AG04450 (cell line): ENCODE measurements at regions not wholly inside any gene's neighbourhood (a gene's known extent, or its start where the extent isn't known, plus 50 kb on each side); places are given as distances from the start of the nearest gene placed in this dataset.

Experiments
- CTCF ChIA-PET: fragments of 300-600, 350-600 bp; formaldehyde crosslinking; extraction: SDS; loops from one replicate; lab custom pipeline; 2022; ENCODE audit warnings: antibody characterized with exemption, inconsistent platforms; lab: Charles Lee
- POLR2A ChIA-PET: fragments of 350-600 bp; formaldehyde crosslinking; extraction: SDS; loops from one replicate; lab custom pipeline; 2021; ENCODE audit warnings: antibody characterized with exemption, inconsistent platforms; lab: Yijun Ruan, JAX
- DNase-seq: peaks from one replicate; pipeline ENCODE4 v3.0.0-alpha.2; 2011; ENCODE audit warnings: low read depth, low spot score
- H3K27ac ChIP-seq: one replicate; pipeline ENCODE4 v1.5.1; 2012; ENCODE audit warnings: low read depth, low read length, control low read depth
- H3K27me3 ChIP-seq: one replicate; pipeline ENCODE4 v1.6.0; 2012; ENCODE audit warnings: low read length; ENCODE audit not compliant: control insufficient read depth, insufficient read depth
- H3K4me3 ChIP-seq: 2 replicates; pipeline ENCODE4 v1.5.1; 2011; ENCODE audit warnings: mild to moderate bottlenecking, low read depth, low read length, control low read depth
- H3K9me3 ChIP-seq: 2 replicates; pipeline ENCODE4 v1.5.1; 2012; ENCODE audit warnings: low read length; ENCODE audit not compliant: control insufficient read depth, insufficient read depth
- TF ChIP-seq, protein P1 (sequence below): IDR thresholded peaks from 2 replicates; pipeline ENCODE4 v1.5.1; 2011; ENCODE audit warnings: low read depth, low read length, control low read depth, inconsistent platforms

DNA sequence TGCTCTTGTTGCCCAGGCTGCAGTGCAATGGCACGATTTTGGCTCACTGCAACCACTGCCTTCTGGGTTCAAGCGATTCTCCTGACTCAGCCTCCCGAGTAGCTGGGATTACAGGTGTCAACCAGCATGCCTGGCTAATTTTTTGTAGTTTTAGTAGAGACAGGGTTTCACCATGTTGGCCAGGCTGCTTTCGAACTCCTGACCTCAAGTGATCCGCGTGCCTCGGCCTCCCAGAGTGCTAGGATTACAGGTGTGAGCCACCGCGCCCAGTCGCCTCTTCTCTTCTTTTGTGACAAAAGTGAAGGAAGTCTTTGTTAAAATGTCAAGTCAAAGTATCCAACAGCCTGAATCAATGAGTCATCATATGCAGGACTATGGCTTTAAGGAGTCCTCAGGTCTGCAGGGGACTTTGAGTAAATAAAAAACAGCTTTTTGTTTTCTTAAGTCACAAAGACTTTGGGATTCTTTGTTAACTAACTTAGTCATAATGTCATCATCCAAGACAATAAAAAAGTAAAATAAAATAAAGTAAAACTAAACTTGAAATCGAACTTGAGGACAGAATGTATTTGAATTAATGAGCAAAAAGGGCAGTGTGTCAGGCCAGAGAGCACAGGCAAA is 1153.2 kb downstream of the SUCLG1 start:
- no peak for DNase-seq
- TF ChIP-seq, protein P1, sequence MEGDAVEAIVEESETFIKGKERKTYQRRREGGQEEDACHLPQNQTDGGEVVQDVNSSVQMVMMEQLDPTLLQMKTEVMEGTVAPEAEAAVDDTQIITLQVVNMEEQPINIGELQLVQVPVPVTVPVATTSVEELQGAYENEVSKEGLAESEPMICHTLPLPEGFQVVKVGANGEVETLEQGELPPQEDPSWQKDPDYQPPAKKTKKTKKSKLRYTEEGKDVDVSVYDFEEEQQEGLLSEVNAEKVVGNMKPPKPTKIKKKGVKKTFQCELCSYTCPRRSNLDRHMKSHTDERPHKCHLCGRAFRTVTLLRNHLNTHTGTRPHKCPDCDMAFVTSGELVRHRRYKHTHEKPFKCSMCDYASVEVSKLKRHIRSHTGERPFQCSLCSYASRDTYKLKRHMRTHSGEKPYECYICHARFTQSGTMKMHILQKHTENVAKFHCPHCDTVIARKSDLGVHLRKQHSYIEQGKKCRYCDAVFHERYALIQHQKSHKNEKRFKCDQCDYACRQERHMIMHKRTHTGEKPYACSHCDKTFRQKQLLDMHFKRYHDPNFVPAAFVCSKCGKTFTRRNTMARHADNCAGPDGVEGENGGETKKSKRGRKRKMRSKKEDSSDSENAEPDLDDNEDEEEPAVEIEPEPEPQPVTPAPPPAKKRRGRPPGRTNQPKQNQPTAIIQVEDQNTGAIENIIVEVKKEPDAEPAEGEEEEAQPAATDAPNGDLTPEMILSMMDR, result no peak
- Histone ChIP-seq H3K4me3 (no peak overlapping the region), H3K9me3 (no peaks in the 10 kb centered on the region), H3K27ac (no peak overlapping the region), H3K27me3 (no peaks in the 10 kb centered on the region)
- ChIA-PET POLR2A (no interaction called here), CTCF (interaction anchor here (0.6 kb wide), 1 partner anchor 284 kb away, joined by 3 read pairs; no protein-coding TSS in a partner anchor)

DNA sequence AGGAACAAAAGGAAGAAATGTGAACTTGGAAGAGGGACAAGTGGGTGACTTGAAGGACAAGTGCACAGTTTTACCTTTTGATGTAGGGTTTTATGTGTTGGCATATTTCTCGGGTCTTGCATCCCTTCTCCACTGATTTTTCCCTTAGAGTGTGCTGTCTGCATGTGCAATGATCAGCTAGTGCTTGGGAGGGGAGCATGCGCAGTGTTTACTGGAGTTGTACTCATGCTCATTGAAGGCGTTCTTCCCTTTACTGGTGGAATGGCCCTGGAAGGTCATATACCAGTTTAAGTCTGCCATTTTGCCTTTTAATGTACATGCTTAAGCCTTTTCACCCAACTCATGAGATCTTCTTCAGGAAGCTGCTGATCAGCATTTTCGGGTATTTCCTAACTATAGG is 1168.0 kb downstream of the SUCLG1 start:
- no peak overlapping the region for H3K27ac ChIP-seq
- no peak overlapping the region for H3K4me3 ChIP-seq
- ChIA-PET POLR2A (no interaction called here), CTCF (no interaction called here)
- no peaks in the 10 kb centered on the region for H3K27me3 ChIP-seq
- H3K9me3 ChIP-seq, result no peaks in the 10 kb centered on the region
- no peak for DNase-seq
- TF ChIP-seq, protein P1, result no peak

DNA sequence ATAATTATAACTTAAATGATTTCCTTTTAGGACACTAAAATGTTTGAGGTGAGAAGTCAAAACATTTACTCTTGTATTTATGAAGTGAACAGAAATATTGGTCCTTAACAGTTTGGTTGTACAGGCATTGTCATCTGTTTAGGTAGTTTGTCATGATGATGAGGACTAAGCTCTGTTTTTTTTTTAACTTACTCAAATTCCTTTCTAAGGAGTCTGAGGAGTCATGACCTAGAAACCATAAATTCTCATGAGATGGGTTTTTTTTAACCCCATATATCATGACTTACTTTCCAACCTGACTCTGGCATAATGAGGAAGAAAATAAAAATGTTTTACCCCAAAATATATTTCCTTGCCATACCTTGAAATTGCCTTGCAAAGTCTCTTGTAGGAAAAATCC is 1176.2 kb downstream of the SUCLG1 start:
- Histone ChIP-seq H3K4me3 (no peak overlapping the region), H3K27ac (no peak overlapping the region), H3K27me3 (no peaks in the 10 kb centered on the region), H3K9me3 (no peaks in the 10 kb centered on the region)
- ChIA-PET POLR2A (no interaction called here), CTCF (no interaction called here)
- TF ChIP-seq, protein P1, result no peak
- DNase-seq, result no peak

DNA sequence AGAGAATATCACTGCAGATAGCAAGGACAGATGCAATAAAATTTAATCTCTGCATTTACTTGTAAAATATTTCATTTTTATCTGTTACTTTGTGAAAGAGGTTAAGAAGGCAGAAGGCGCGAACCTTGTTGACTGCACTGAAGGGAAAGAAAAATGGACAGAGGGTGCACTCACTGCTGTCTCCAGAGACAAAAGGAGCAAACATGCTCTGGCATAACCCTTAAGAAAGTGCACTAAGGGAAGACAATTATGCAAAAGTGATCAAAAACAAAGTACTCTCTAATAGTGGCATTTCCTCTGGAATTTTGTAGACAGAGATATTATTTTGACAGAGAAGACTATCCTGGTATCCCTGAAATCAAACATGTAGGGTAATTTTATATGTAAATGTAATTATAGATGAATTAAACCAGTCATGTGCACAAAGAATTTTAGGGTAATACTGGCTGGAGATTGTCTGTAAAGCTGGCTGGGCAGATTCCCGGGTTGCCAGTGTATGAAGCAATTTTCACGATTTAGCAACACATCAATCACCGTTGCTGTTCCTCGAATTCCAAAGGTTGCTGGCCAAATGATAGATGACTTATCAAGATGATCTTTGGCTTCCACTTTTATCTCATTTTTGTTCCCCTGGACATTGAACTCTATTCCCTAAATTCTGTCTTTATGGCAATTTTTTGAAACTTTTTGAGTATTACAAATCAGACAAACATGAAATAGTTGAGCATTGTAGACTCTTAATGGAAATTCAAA is 1176.9 kb downstream of the SUCLG1 start:
- POLR2A ChIA-PET, result no interaction called here
- Histone ChIP-seq H3K4me3 (no peak overlapping the region), H3K27me3 (no peaks in the 10 kb centered on the region), H3K9me3 (no peaks in the 10 kb centered on the region), H3K27ac (no peak overlapping the region)
- TF ChIP-seq, protein P1, result no peak
- CTCF ChIA-PET, result no interaction called here
- DNase-seq, result no peak

DNA sequence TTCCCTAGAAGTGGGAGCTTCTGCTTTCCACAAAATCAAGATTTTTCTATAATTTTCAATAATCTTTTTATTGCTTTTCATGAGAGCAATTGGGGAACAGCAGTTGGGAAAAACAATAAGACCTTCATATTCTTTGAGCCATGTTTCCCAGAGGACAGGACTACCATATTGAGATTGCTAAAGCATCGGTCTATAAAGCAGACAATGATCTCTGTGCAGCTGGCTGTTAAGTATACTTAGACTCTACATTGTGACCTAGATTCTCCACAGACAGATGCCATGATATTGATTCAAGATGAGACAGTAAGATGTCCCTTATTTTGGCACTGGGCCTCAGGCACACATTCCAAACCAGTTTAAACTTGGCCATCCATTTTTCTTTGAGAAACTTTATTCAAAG is 1178.7 kb downstream of the SUCLG1 start:
- H3K27me3 ChIP-seq, result no peaks in the 10 kb centered on the region
- no peak overlapping the region for H3K4me3 ChIP-seq
- H3K27ac ChIP-seq, result no peak overlapping the region
- H3K9me3 ChIP-seq, result no peaks in the 10 kb centered on the region
- ChIA-PET POLR2A (no interaction called here), CTCF (no interaction called here)
- DNase-seq, result no peak
- TF ChIP-seq, protein P1, result no peak
